Sigmoid colon (tissue), 6 donors: ENCODE measurements at regions not wholly inside any gene's neighbourhood (a gene's known extent, or its start where the extent isn't known, plus 50 kb on each side); places are given as distances from the start of the nearest gene placed in this dataset.

Source experiments
- DNase-seq: peaks from one replicate; pipeline ENCODE4 v3.0.0-alpha.2; 2019
- H3K27ac ChIP-seq, 4 donors: fragments of 200-600 bp; sonication (generic); one replicate each; pipeline ENCODE4 v1.5.1; 2016 to 2019; ENCODE audit warnings: mild to moderate bottlenecking in 1 of 4
- H3K27me3 ChIP-seq, 3 donors: fragments of 200-600 bp; sonication (generic); one replicate each; pipeline ENCODE4 v1.5.1; 2019; ENCODE audit warnings: mild to moderate bottlenecking in 1 of 3
- H3K36me3 ChIP-seq, 4 donors: fragments of 200-600 bp; sonication (generic); one replicate each; pipeline ENCODE4 v1.5.1; 2016 to 2019
- H3K4me1 ChIP-seq, 4 donors: fragments of 200-600 bp; sonication (generic); one replicate each; pipeline ENCODE4 v1.5.1; 2017 to 2019
- H3K4me3 ChIP-seq, 4 donors: fragments of 200-600 bp; sonication (generic); one replicate each; pipeline ENCODE4 v1.5.1; 2017 to 2019; ENCODE audit warnings: mild to moderate bottlenecking in 2 of 4, moderate library complexity in 1 of 4
- H3K9me3 ChIP-seq, 4 donors: fragments of 200-600 bp in 3 of 4; sonication (generic) in 3 of 4; one replicate each; pipeline versions ENCODE4 v1.5.1 to v1.6.1; 2013 to 2019
- EP300 ChIP-seq, 4 donors: sonication (generic); formaldehyde crosslinking; IDR thresholded peaks; one replicate each; pipeline ENCODE4 v1.6.1; 2017; ENCODE audit warnings: antibody characterized with exemption in 4 of 4
- POLR2A ChIP-seq, 2 donors: fragments of 450-650 bp; IDR thresholded peaks; one replicate each; pipeline ENCODE4 v1.6.1; 2016; ENCODE audit warnings: antibody characterized with exemption in 2 of 2, mild to moderate bottlenecking in 2 of 2, moderate library complexity in 2 of 2
- POLR2AphosphoS5 ChIP-seq, 4 donors: sonication (generic); formaldehyde crosslinking; IDR thresholded peaks; one replicate each; pipeline ENCODE4 v1.6.1; 2017; ENCODE audit warnings: antibody characterized with exemption in 4 of 4
- WGBS, 2 donors: extraction: QIAGEN DNeasy Blood & Tissue Kit; methylation state at CpG; one replicate each; pipeline ENCODE4 v1.1.7; 2013; 5-methylcytosine and 5-hydroxymethylcytosine counted together
- intact Hi-C: fragments of 100-400 bp; cut with DNase I; formaldehyde crosslinking; loops from one replicate; pipeline ENCODE4 v1.15.1; 2023
- TF ChIP-seq, protein P1 (sequence below), 4 experiments: fragments of 450-650 bp in 3 of 4; fragments of 200-600 bp in 1 of 4; IDR thresholded peaks; one replicate each; pipeline ENCODE4 v1.5.1; 2016 to 2019; ENCODE audit warnings: antibody characterized with exemption in 4 of 4, mild to moderate bottlenecking in 3 of 4, moderate library complexity in 2 of 4
- donor health status: healthy with polysubstance abuse.
- donor health status: healthy.

DNA sequence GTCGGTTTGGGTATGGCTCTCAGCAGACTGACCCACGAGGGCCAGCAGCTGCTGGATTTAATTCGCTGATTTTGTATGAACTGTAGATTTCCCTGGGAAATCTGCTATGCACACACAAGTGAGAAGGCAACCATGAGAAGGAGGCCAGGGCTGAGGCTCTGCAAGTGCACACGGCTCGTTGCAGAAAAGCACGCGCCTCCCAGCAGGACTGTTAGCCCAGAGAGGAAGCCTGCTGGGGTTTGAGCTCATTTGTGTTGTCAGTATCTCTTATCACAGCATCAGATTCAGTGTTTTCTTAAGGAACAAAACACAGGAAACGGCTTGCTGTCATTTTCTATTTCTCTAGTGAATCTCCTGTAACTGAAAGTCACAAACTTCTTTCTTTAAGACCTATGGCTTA is 296.2 kb upstream of the FAT1 start:
- Histone ChIP-seq H3K4me3 (no peak overlapping the region), H3K27me3 (no peaks in the 10 kb centered on the region), H3K27ac (no peak overlapping the region), H3K4me1 (no peaks in the 10 kb centered on the region), H3K9me3 (no peaks in the 10 kb centered on the region), H3K36me3 (no peaks in the 10 kb centered on the region)
- intact Hi-C loops, result no loop called here
- 68 to 86% methylated on average over 8 of the region's 8 CpGs for WGBS, 2 donors
- no peak for DNase-seq
- TF ChIP-seq EP300 (IDR thresholded peaks at IDR 0.05) (no peak), POLR2AphosphoS5 (IDR thresholded peaks at IDR 0.05) (no peak), POLR2A (IDR thresholded peaks at IDR 0.05) (no peak)
- TF ChIP-seq, protein P1, sequence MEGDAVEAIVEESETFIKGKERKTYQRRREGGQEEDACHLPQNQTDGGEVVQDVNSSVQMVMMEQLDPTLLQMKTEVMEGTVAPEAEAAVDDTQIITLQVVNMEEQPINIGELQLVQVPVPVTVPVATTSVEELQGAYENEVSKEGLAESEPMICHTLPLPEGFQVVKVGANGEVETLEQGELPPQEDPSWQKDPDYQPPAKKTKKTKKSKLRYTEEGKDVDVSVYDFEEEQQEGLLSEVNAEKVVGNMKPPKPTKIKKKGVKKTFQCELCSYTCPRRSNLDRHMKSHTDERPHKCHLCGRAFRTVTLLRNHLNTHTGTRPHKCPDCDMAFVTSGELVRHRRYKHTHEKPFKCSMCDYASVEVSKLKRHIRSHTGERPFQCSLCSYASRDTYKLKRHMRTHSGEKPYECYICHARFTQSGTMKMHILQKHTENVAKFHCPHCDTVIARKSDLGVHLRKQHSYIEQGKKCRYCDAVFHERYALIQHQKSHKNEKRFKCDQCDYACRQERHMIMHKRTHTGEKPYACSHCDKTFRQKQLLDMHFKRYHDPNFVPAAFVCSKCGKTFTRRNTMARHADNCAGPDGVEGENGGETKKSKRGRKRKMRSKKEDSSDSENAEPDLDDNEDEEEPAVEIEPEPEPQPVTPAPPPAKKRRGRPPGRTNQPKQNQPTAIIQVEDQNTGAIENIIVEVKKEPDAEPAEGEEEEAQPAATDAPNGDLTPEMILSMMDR (IDR thresholded peaks at IDR 0.05), result no peak

DNA sequence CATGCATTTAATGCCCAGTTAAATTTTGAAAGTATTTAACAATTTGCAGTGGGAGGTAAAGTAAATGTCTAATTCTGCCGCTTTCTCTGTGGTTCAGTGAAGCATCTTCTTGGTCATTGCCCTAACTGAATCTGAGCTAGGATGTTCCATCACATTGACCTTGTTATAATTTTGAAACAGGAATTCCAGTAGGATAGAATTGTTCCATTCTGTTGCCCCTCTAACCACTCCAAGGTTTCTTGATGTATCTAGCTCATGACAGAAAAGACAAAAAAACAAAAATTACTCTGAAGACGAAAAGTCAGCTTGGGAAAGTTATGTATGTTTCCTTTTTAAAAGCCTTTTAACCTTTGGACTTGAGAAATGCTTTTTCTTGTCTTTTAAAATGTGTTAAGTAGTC is 297.0 kb upstream of the FAT1 start:
- DNase-seq, result no peak
- TF ChIP-seq POLR2A (IDR thresholded peaks at IDR 0.05), result no peak
- TF ChIP-seq, protein P1 (IDR thresholded peaks at IDR 0.05), result no peak
- no peaks in the 10 kb centered on the region for H3K36me3 ChIP-seq
- intact Hi-C loops, result no loop called here
- H3K4me3 ChIP-seq, result no peak overlapping the region
- 93 to 94% methylated on average over 2 of the region's 2 CpGs for WGBS, 2 donors
- no peaks in the 10 kb centered on the region for H3K27me3 ChIP-seq
- H3K4me1 ChIP-seq, result no peaks in the 10 kb centered on the region
- H3K27ac ChIP-seq, result no peak overlapping the region
- no peaks in the 10 kb centered on the region for H3K9me3 ChIP-seq

DNA sequence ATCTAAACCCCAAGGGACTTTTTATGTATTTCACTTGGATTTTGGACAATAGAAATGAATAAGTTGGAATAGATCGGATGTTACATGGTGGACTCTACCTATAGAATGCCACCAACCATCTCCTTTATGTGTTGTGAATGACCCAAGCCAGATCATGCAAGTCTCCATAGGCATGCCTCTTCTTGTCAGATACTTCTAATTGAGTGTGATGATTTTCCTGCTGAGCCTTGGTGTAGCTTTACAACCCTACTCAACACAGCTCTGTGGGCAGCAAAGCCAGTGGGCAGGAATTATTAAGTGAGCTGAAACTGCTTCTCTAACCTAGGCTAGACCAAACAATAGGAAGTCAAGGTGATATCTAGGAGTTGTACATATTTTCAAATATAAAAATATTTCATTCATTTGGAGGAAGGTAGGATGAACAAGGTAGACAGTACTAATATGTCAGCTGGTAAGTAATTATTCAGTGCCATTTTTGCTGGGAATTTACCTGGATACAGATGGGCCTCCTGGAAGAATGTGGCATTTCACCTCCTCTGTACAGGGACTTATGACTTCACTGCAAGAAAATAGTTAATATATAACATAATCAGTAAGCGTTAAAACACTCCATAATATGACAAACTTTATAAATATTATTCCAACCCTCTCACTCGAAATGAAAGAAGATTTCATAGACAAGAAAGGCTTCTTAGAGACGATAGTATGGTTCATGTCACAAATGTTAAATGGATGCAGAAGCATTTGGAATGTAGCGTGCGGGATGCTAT is 298.0 kb upstream of the FAT1 start:
- TF ChIP-seq POLR2A (IDR thresholded peaks at IDR 0.05) (no peak), POLR2AphosphoS5 (IDR thresholded peaks at IDR 0.05) (no peak), EP300 (IDR thresholded peaks at IDR 0.05) (no peak)
- TF ChIP-seq, protein P1 (IDR thresholded peaks at IDR 0.05), result no peak
- no peaks in the 10 kb centered on the region for H3K36me3 ChIP-seq
- no peaks in the 10 kb centered on the region for H3K27me3 ChIP-seq
- intact Hi-C loops, result no loop called here
- no peaks in the 10 kb centered on the region for H3K4me1 ChIP-seq
- H3K4me3 ChIP-seq, result no peak overlapping the region
- H3K27ac ChIP-seq, result no peak overlapping the region
- H3K9me3 ChIP-seq, result no peaks in the 10 kb centered on the region
- WGBS, 2 donors, result 82 to 87% methylated on average over 6 of the region's 6 CpGs
- DNase-seq, result no peak

DNA sequence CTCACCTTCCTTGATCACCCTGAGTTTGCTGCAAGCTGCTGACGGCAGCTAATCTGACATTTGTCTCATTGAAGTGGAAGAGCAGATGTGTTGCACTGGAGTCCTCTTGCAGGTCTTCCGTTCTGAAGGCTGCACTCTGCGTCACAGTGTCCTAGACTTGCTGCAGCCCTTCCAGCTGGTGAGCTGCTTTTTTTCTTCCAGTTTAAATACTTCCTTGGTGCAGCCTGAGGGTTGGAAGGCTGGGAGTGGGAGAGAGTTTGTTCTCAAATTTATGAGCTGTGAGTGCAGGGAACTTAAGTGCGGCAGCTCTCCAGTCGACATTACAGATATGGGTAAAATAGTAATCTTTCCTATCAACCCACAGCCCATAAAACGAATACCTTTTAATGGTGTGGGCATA is 303.6 kb upstream of the FAT1 start:
- no peaks in the 10 kb centered on the region for H3K4me1 ChIP-seq
- no peak overlapping the region for H3K27ac ChIP-seq
- H3K36me3 ChIP-seq, result no peaks in the 10 kb centered on the region
- no peak for DNase-seq
- WGBS, 2 donors, result 58 to 64% methylated on average over 6 of the region's 6 CpGs
- no peaks in the 10 kb centered on the region for H3K27me3 ChIP-seq
- intact Hi-C loops, result no loop called here
- no peak for TF ChIP-seq EP300 (IDR thresholded peaks at IDR 0.05)
- no peak for TF ChIP-seq POLR2A (IDR thresholded peaks at IDR 0.05)
- TF ChIP-seq POLR2AphosphoS5 (IDR thresholded peaks at IDR 0.05), result no peak
- TF ChIP-seq, protein P1 (IDR thresholded peaks at IDR 0.05), result no peak
- no peaks in the 10 kb centered on the region for H3K9me3 ChIP-seq
- peak overlapping the region in 1 of 4 donors; percentile 1 for H3K4me3 ChIP-seq

DNA sequence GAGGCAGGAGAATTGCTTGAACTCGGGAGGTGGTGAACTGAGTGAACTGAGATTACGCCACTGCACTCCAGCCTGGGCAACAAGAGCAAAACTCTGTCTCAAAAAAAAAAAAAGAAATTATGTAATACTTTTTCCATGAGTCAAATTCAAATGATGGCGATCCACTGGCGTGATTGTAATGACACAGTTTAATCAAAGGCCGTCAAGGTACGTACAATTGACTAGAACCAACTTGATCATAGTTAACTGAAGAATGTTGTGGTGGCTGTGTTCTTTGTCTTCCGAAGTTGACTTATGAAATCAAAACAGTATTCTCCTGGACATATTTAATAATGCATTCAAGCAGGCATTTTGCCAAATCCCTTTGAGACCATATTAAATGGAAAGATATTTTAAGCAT is 318.6 kb upstream of the FAT1 start:
- H3K27me3 ChIP-seq, result no peaks in the 10 kb centered on the region
- H3K4me3 ChIP-seq, result no peak overlapping the region
- 96 to 97% methylated on average over 7 of the region's 7 CpGs for WGBS, 2 donors
- H3K4me1 ChIP-seq, result no peaks in the 10 kb centered on the region
- no peak for TF ChIP-seq EP300 (IDR thresholded peaks at IDR 0.05)
- TF ChIP-seq POLR2AphosphoS5 (IDR thresholded peaks at IDR 0.05), result no peak
- no peak for TF ChIP-seq POLR2A (IDR thresholded peaks at IDR 0.05)
- TF ChIP-seq, protein P1 (IDR thresholded peaks at IDR 0.05), result no peak
- H3K36me3 ChIP-seq, result no peaks in the 10 kb centered on the region
- no peak for DNase-seq
- H3K27ac ChIP-seq, result no peak overlapping the region
- no peaks in the 10 kb centered on the region for H3K9me3 ChIP-seq
- intact Hi-C loops, result no loop called here
